HAP-1 (cell line): ENCODE measurements at regions not wholly inside any gene's neighbourhood (a gene's known extent, or its start where the extent isn't known, plus 50 kb on each side); places are given as distances from the start of the nearest gene placed in this dataset.

Experiments used
- DNase-seq, 2 experiments: peaks; one replicate each; pipeline ENCODE4 v3.0.0-alpha.2; 2016 to 2020; ENCODE audit warnings: low spot score in 2 of 2
- H3K27me3 ChIP-seq: fragments of 250-450 bp; sonication (Bioruptor Pico); 2 replicates; pipeline ENCODE4 v1.5.1; 2020; ENCODE audit warnings: low read depth, mild to moderate bottlenecking, moderate library complexity
- H3K36me3 ChIP-seq: fragments of 250-450 bp; sonication (Bioruptor Pico); replicated peaks from 2 replicates; pipeline ENCODE4 v1.5.1; 2020; ENCODE audit warnings: mild to moderate bottlenecking
- H3K4me1 ChIP-seq: fragments of 250-450 bp; sonication (Bioruptor Pico); 2 replicates; pipeline ENCODE4 v1.5.1; 2020; ENCODE audit warnings: mild to moderate bottlenecking
- H3K4me3 ChIP-seq: fragments of 250-450 bp; sonication (Bioruptor Pico); 2 replicates; pipeline ENCODE4 v1.5.1; 2020; ENCODE audit warnings: mild to moderate bottlenecking, moderate library complexity
- H3K9me3 ChIP-seq: fragments of 250-450 bp; sonication (Bioruptor Pico); 2 replicates; pipeline ENCODE4 v1.5.1; 2020; ENCODE audit warnings: mild to moderate bottlenecking, moderate library complexity
- in situ Hi-C: fragments of 300-500 bp; cut with MboI; formaldehyde crosslinking; loops from 3 replicates; pipeline ENCODE4 v1.14.3; 2020; ENCODE audit warnings: low sequenced_read_pairs, inconsistent platforms, mixed read lengths

DNA sequence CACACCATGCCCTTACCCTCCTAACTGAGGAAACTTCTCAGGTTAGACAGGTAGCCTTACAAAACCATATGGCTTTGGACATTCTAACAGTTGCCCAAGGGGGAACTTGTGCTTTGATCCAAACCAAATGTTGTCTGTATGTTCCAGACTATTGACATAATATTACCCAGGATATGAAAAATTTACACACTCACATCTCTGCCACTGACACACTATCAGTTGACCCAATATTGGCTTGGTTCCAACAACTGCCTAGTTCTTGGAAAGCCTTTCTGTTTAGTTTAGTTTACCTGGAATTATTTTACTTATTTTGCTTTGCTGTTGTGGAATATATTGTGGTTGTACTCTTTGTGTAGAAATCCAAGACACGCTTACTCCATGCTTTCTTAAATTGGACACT lies 178.4 kb downstream of the RNF152 start:
- no peaks in the 10 kb centered on the region for H3K9me3 ChIP-seq
- in situ Hi-C loops: no loop called here
- H3K27me3 ChIP-seq: no peaks in the 10 kb centered on the region
- no peaks in the 10 kb centered on the region for H3K36me3 ChIP-seq
- no peak for DNase-seq
- no peaks in the 10 kb centered on the region for H3K4me1 ChIP-seq
- H3K4me3 ChIP-seq: no peak overlapping the region

- Histone ChIP-seq H3K27me3 (no peaks in the 10 kb centered on the region), H3K4me1 (no peaks in the 10 kb centered on the region), H3K36me3 (no peaks in the 10 kb centered on the region), H3K4me3 (no peak overlapping the region), H3K9me3 (no peaks in the 10 kb centered on the region)
- no peak for DNase-seq
- in situ Hi-C loops: no loop called here
Observed at GRCh38 chr18:61713502-61713901, 179.3 kb downstream of the RNF152 start.

DNA sequence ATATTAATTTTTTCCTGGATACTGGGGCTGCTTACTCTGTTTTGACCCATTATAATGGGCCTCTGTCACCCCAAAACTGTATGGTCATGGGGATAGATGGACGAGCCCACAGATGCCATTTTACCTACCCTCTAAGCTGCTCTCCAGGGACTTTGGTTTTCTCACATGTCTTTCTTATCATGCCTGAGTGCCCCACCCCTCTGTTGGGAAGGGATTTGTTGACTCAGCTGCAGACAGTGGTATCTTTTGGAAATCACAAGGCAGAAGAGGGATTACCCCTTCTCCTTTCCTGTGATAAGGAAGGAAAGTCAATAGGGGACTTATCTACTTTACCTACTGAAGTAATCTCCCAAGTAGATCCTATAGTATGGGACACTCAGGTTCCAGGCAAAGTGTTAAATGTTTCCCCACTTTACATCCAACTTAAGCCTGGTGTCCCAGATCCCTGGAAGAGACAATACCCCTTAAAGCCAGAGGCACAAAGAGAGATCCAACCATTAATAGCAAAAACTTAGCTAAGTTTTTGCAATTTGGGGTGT lies 182.7 kb downstream of the RNF152 start:
- no peaks in the 10 kb centered on the region for H3K9me3 ChIP-seq
- no peaks in the 10 kb centered on the region for H3K27me3 ChIP-seq
- in situ Hi-C loops: no loop called here
- no peaks in the 10 kb centered on the region for H3K4me1 ChIP-seq
- DNase-seq: no peak
- H3K36me3 ChIP-seq: no peaks in the 10 kb centered on the region
- H3K4me3 ChIP-seq: no peak overlapping the region

- Histone ChIP-seq H3K9me3 (no peaks in the 10 kb centered on the region), H3K36me3 (no peaks in the 10 kb centered on the region), H3K4me1 (no peaks in the 10 kb centered on the region), H3K27me3 (no peaks in the 10 kb centered on the region), H3K4me3 (no peak overlapping the region)
- no peak for DNase-seq
- in situ Hi-C loops: no loop called here
Observed at GRCh38 chr18:61706276-61706915, 186.4 kb downstream of the RNF152 start.

DNA sequence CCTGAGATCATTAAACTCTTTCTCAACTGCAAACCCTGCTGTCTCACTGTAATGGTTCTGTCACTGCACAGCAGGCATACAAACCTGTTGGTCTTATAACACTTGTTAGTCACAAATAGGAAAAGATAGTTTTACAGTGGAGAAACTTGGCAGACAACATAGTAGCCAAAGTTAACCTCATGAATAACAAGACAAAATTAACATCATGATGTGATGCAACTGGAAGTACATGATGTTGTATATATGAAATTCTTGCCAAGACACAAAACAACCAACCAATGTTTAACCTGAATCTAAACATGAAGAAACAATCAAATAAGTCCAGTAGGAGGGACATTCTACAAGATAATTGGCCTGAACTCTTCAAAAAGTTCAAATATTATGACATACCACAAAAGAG lies 189.3 kb downstream of the RNF152 start:
- H3K9me3 ChIP-seq: no peaks in the 10 kb centered on the region
- in situ Hi-C loops: no loop called here
- no peaks in the 10 kb centered on the region for H3K4me1 ChIP-seq
- H3K4me3 ChIP-seq: no peak overlapping the region
- no peaks in the 10 kb centered on the region for H3K36me3 ChIP-seq
- no peak for DNase-seq
- no peaks in the 10 kb centered on the region for H3K27me3 ChIP-seq

- Histone ChIP-seq H3K9me3 (no peaks in the 10 kb centered on the region), H3K27me3 (no peaks in the 10 kb centered on the region), H3K4me1 (no peaks in the 10 kb centered on the region), H3K4me3 (no peak overlapping the region), H3K36me3 (no peaks in the 10 kb centered on the region)
- DNase-seq: no peak
- in situ Hi-C loops: no loop called here
Observed at GRCh38 chr18:61702007-61702406, 190.8 kb downstream of the RNF152 start.

GRCh38 chr18:61699397-61700110 lies 193.3 kb downstream of the RNF152 start:
- Histone ChIP-seq H3K4me3 (no peak overlapping the region), H3K36me3 (no peaks in the 10 kb centered on the region), H3K4me1 (no peaks in the 10 kb centered on the region), H3K27me3 (no peaks in the 10 kb centered on the region), H3K9me3 (no peaks in the 10 kb centered on the region)
- DNase-seq: no peak
- in situ Hi-C loops: no loop called here

GRCh38 chr18:61697306-61697909 lies 195.4 kb downstream of the RNF152 start:
- no peak for DNase-seq
- no peak overlapping the region for H3K4me3 ChIP-seq
- H3K9me3 ChIP-seq: no peaks in the 10 kb centered on the region
- in situ Hi-C loops: no loop called here
- no peaks in the 10 kb centered on the region for H3K36me3 ChIP-seq
- H3K27me3 ChIP-seq: no peaks in the 10 kb centered on the region
- H3K4me1 ChIP-seq: no peaks in the 10 kb centered on the region

DNA sequence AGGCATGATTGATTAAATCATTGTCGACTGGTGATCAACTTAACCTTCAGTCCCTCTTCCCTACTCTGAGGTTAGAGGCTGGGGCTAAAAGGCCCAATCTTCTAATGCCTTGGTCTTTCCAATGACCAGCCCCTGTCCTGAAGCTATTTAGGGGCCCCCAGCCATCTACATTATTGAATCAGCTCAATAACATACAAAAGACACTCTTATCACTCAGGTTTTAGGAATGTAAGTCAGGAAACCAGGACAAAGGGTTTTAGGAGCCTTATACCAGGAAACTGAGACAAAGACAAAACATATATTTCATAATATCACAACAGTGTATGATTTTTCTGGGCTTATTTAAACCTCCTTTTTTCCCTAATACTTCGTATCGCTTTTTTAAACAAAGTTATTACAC lies 198.6 kb downstream of the RNF152 start:
- H3K27me3 ChIP-seq: no peaks in the 10 kb centered on the region
- no peaks in the 10 kb centered on the region for H3K9me3 ChIP-seq
- H3K36me3 ChIP-seq: no peaks in the 10 kb centered on the region
- in situ Hi-C loops: no loop called here
- H3K4me1 ChIP-seq: no peaks in the 10 kb centered on the region
- no peak for DNase-seq
- no peak overlapping the region for H3K4me3 ChIP-seq

DNA sequence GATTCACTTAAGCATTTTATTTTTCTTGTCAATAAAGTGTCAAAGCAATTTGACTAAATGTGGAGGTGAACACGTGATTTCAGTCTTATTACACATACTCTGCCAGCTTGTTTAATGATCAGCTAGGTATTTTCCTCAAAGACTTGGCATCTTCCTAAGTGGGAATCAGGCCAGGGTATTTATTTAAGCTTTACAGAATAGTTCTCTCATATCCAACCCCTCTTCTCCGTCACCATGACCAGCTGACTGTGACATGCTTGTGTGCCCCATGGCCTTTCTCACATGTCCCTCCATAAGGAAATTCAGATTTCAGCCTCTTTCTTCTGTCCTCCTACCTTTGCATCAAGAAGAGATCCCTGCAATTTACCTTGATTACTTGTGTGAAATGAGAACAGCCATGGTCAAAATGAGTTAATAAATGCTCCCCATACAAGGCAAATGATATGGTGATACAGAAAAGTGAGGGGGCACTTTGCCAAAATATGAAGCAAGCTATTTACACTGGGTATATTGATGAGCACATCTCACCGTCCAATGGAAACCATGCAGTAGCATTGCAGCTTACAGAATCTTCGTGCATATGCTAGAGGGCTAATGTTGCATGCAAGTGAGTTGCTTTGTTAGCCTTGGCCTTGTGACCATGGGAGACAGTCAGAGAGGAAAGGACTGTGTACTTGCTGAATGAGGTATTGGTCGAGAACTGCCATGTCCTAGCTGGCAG lies 202.2 kb downstream of the RNF152 start:
- Histone ChIP-seq H3K4me3 (no peak overlapping the region), H3K27me3 (no peaks in the 10 kb centered on the region), H3K9me3 (no peaks in the 10 kb centered on the region), H3K4me1 (no peaks in the 10 kb centered on the region), H3K36me3 (no peaks in the 10 kb centered on the region)
- in situ Hi-C loops: no loop called here
- DNase-seq: no peak

DNA sequence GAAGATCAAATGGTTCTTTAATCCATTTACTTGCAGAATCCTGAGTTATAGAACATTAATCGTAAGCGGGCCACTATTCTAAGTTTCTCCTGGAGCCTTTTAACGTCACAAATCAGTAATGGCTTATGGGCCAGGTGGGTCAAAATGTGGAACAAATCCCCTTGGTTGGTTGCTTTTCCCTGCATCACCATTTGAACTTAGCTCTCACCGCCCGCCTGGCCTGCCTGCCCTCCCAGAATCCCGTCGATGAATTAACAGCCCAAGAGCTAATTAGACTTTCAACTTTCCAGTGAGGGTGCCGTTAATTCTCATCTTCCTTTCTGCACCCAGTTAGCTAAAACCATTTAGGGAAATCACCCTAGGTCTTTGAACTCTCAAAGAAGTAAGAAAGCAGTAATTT lies 205.5 kb downstream of the RNF152 start:
- Histone ChIP-seq H3K4me1 (no peaks in the 10 kb centered on the region), H3K36me3 (no peaks in the 10 kb centered on the region), H3K4me3 (no peak overlapping the region), H3K27me3 (no peaks in the 10 kb centered on the region), H3K9me3 (no peaks in the 10 kb centered on the region)
- DNase-seq: no peak
- in situ Hi-C loops: no loop called here

DNA sequence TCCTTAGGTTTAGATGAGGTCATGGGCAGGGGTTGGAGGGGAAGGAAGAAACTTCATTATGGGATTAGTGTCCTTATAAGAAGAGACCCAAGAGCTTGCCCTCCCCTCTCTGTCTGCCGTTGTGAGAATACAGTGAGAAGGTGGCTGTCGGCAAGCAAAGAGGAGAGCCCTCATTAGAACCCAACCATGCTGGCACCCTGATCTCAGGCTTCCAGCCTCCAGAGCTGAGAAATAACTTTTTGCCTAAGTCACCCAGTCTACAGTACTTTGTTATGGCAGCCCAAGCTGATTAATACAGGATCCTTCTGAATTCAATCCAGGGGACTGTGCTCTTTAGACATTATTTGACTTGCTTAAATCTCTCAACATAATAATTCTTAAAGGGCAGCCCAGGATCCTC lies 209.0 kb downstream of the RNF152 start:
- no peak for DNase-seq
- H3K4me1 ChIP-seq: no peaks in the 10 kb centered on the region
- H3K4me3 ChIP-seq: no peak overlapping the region
- no peaks in the 10 kb centered on the region for H3K36me3 ChIP-seq
- in situ Hi-C loops: no loop called here
- H3K27me3 ChIP-seq: no peaks in the 10 kb centered on the region
- 0 out of 2 replicates have a peak, but pooled peaks cover 3% of the 10 kb centered on the region for H3K9me3 ChIP-seq

DNA sequence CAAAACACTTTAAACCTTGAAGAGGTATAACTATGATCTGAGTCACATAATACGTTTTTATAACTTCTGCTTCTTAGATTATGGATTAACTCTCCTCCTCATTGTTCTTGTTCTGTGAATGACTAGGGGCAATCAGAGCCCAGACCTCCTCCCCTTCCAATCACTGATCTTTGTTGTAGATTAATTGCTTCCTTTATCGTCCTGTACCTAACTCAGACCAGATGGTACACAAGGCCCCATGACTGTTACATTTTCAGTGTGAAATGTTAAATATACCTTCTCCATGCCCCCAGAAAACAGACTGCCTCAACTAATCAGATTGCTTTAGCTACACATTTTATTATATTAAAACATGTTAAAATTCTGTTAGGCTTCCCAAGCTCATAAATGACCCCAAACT lies 211.7 kb downstream of the RNF152 start:
- DNase-seq: no peak
- 0 out of 2 replicates have a peak, but pooled peaks cover 3% of the 10 kb centered on the region for H3K9me3 ChIP-seq
- no peaks in the 10 kb centered on the region for H3K4me1 ChIP-seq
- no peaks in the 10 kb centered on the region for H3K36me3 ChIP-seq
- H3K4me3 ChIP-seq: no peak overlapping the region
- H3K27me3 ChIP-seq: no peaks in the 10 kb centered on the region
- in situ Hi-C loops: no loop called here

DNA sequence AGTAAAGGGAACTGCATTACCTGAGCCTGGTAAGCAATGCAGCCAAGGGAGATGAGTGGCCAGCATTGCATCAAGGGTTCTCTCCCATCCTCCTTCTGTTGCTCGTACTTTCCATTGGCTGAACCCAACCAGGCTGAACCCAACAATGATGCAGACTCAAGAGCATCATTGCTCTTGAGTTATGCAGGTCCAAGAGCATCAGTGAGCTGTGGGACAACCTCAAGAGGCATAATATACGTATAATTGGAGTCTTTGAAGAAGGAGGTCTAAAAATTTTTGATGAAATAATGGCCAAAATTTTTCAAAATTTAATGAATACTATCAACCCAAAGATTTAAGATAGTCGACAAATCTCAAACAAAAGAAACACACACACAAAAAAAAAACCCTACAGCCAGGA lies 213.0 kb downstream of the RNF152 start:
- in situ Hi-C loops: no loop called here
- Histone ChIP-seq H3K4me1 (no peaks in the 10 kb centered on the region), H3K27me3 (no peaks in the 10 kb centered on the region), H3K36me3 (no peaks in the 10 kb centered on the region), H3K9me3 (0 out of 2 replicates have a peak, but pooled peaks cover 3% of the 10 kb centered on the region), H3K4me3 (no peak overlapping the region)
- DNase-seq: no peak
